ENCODE measurements at regions not wholly inside any gene's neighbourhood (a gene's known extent, or its start where the extent isn't known, plus 50 kb on each side); places are given as distances from the start of the nearest gene placed in this dataset.

GRCh38 chr4:60952921-60953320 is 247.2 kb upstream of the ADGRL3 start:
- Histone ChIP-seq H3K4me2 (ENCODE audit: low read length) (no peak overlapping the region), H2AFZ (ENCODE audit: low read depth, low read length) (no peak overlapping the region), H3K4me1 (ENCODE audit: insufficient read depth, low read length) (no peaks in the 10 kb centered on the region), H3K79me2 (ENCODE audit: insufficient read depth, low read length) (no peaks in the 10 kb centered on the region), H3K27ac (ENCODE audit: low read depth, low read length) (no peak overlapping the region), H3K9me3 (ENCODE audit: insufficient read depth, low read depth, low read length) (no peaks in the 10 kb centered on the region), H3K36me3 (ENCODE audit: insufficient read depth, low read length) (no peaks in the 10 kb centered on the region), H3K27me3 (ENCODE audit: insufficient read depth, low read length) (no peaks in the 10 kb centered on the region), H4K20me1 (ENCODE audit: insufficient read depth, low read length) (no peaks in the 10 kb centered on the region), H3K9ac (ENCODE audit: low read length) (no peak overlapping the region), H3K4me3 (ENCODE audit: insufficient read depth, low read depth, low read length) (no peak overlapping the region)
- TF ChIP-seq EZH2 (IDR thresholded peaks at IDR 0.05; ENCODE audit: insufficient read depth, low read length) (no peak), CTCF (IDR thresholded peaks at IDR 0.05; ENCODE audit: insufficient read depth, low read depth, low read length) (no peak)
- FAIRE-seq (no peak), DNase-seq (ENCODE audit: low read depth) (no peak)
- H3K4me3 Mint-ChIP-seq (ENCODE audit: unreplicated experiment): no peak overlapping the region
- H3K27ac Mint-ChIP-seq (ENCODE audit: unreplicated experiment): no peak overlapping the region
- peaks cover 2% of the 10 kb centered on the region for H3K9me3 Mint-ChIP-seq (ENCODE audit: unreplicated experiment)
- H3K27me3 Mint-ChIP-seq (ENCODE audit: low read depth, unreplicated experiment): no peaks in the 10 kb centered on the region
- no peaks in the 10 kb centered on the region for H3K36me3 Mint-ChIP-seq (ENCODE audit: low read depth, unreplicated experiment)
- peaks cover 9% of the 10 kb centered on the region for H3K4me1 Mint-ChIP-seq (ENCODE audit: low read depth, unreplicated experiment)

- Histone ChIP-seq H3K9ac (ENCODE audit: low read length) (no peak overlapping the region), H2AFZ (ENCODE audit: low read depth, low read length) (no peak overlapping the region), H3K4me3 (ENCODE audit: insufficient read depth, low read depth, low read length) (no peak overlapping the region), H3K9me3 (ENCODE audit: insufficient read depth, low read depth, low read length) (no peaks in the 10 kb centered on the region), H4K20me1 (ENCODE audit: insufficient read depth, low read length) (no peaks in the 10 kb centered on the region), H3K4me1 (ENCODE audit: insufficient read depth, low read length) (no peaks in the 10 kb centered on the region), H3K27ac (ENCODE audit: low read depth, low read length) (no peak overlapping the region), H3K4me2 (ENCODE audit: low read length) (no peak overlapping the region), H3K36me3 (ENCODE audit: insufficient read depth, low read length) (no peaks in the 10 kb centered on the region), H3K27me3 (ENCODE audit: insufficient read depth, low read length) (no peaks in the 10 kb centered on the region), H3K79me2 (ENCODE audit: insufficient read depth, low read length) (no peaks in the 10 kb centered on the region)
- Mint-ChIP-seq H3K27ac (ENCODE audit: unreplicated experiment) (no peak overlapping the region), H3K9me3 (ENCODE audit: unreplicated experiment) (peaks cover 2% of the 10 kb centered on the region), H3K4me3 (ENCODE audit: unreplicated experiment) (no peak overlapping the region), H3K4me1 (ENCODE audit: low read depth, unreplicated experiment) (peaks cover 5% of the 10 kb centered on the region), H3K27me3 (ENCODE audit: low read depth, unreplicated experiment) (no peaks in the 10 kb centered on the region), H3K36me3 (ENCODE audit: low read depth, unreplicated experiment) (no peaks in the 10 kb centered on the region)
- TF ChIP-seq CTCF (IDR thresholded peaks at IDR 0.05; ENCODE audit: insufficient read depth, low read depth, low read length) (no peak), EZH2 (IDR thresholded peaks at IDR 0.05; ENCODE audit: insufficient read depth, low read length) (no peak)
- no peak for FAIRE-seq
- no peak for DNase-seq (ENCODE audit: low read depth)
Observed at GRCh38 chr4:60953826-60954225, 246.3 kb upstream of the ADGRL3 start.

- no peak for DNase-seq (ENCODE audit: low read depth)
- no peaks in the 10 kb centered on the region for H3K9me3 Mint-ChIP-seq (ENCODE audit: unreplicated experiment)
- no peaks in the 10 kb centered on the region for H3K9me3 ChIP-seq (ENCODE audit: insufficient read depth, low read depth, low read length)
- H3K27me3 ChIP-seq (ENCODE audit: insufficient read depth, low read length): no peaks in the 10 kb centered on the region
- no peaks in the 10 kb centered on the region for H3K4me1 ChIP-seq (ENCODE audit: insufficient read depth, low read length)
- H3K4me2 ChIP-seq (ENCODE audit: low read length): no peak overlapping the region
- H3K4me3 ChIP-seq (ENCODE audit: insufficient read depth, low read depth, low read length): no peak overlapping the region
- no peaks in the 10 kb centered on the region for H3K79me2 ChIP-seq (ENCODE audit: insufficient read depth, low read length)
- no peaks in the 10 kb centered on the region for H3K4me1 Mint-ChIP-seq (ENCODE audit: low read depth, unreplicated experiment)
- no peak overlapping the region for H3K27ac ChIP-seq (ENCODE audit: low read depth, low read length)
- FAIRE-seq: no peak
- no peak overlapping the region for H3K9ac ChIP-seq (ENCODE audit: low read length)
- no peak overlapping the region for H3K27ac Mint-ChIP-seq (ENCODE audit: unreplicated experiment)
- H4K20me1 ChIP-seq (ENCODE audit: insufficient read depth, low read length): no peaks in the 10 kb centered on the region
- no peak overlapping the region for H3K4me3 Mint-ChIP-seq (ENCODE audit: unreplicated experiment)
- TF ChIP-seq CTCF (IDR thresholded peaks at IDR 0.05; ENCODE audit: insufficient read depth, low read depth, low read length) (no peak), EZH2 (IDR thresholded peaks at IDR 0.05; ENCODE audit: insufficient read depth, low read length) (no peak)
- no peaks in the 10 kb centered on the region for H3K36me3 ChIP-seq (ENCODE audit: insufficient read depth, low read length)
- no peaks in the 10 kb centered on the region for H3K36me3 Mint-ChIP-seq (ENCODE audit: low read depth, unreplicated experiment)
- no peak overlapping the region for H2AFZ ChIP-seq (ENCODE audit: low read depth, low read length)
- H3K27me3 Mint-ChIP-seq (ENCODE audit: low read depth, unreplicated experiment): no peaks in the 10 kb centered on the region
Observed at GRCh38 chr4:60962286-60962685, 237.8 kb upstream of the ADGRL3 start.

Data from astrocyte (in vitro differentiated cells and primary cell).